GM19463 (cell line): ENCODE measurements at regions not wholly inside any gene's neighbourhood (a gene's known extent, or its start where the extent isn't known, plus 50 kb on each side); places are given as distances from the start of the nearest gene placed in this dataset.

ENCODE experiments used
- ATAC-seq: cut with Tn5 transposase; IDR thresholded peaks from one replicate; pipeline ENCODE4 v1.9.1; 2021; ENCODE audit warnings: mild to moderate bottlenecking, moderate library complexity; ENCODE audit not compliant: unreplicated experiment

- ATAC-seq = no peak
These were observed 740.9 kb downstream of the METTL15 start for GRCh38 chr11:28849053-28849452.

- no peak for ATAC-seq
These were observed 734.5 kb downstream of the METTL15 start for GRCh38 chr11:28842716-28843115.

- ATAC-seq = no peak
These were observed 730.6 kb downstream of the METTL15 start for GRCh38 chr11:28838741-28839140.

GRCh38 chr11:28837599-28837998 is 729.4 kb downstream of the METTL15 start:
- no peak for ATAC-seq

GRCh38 chr11:28836285-28837081 is 728.3 kb downstream of the METTL15 start:
- no peak for ATAC-seq

DNA sequence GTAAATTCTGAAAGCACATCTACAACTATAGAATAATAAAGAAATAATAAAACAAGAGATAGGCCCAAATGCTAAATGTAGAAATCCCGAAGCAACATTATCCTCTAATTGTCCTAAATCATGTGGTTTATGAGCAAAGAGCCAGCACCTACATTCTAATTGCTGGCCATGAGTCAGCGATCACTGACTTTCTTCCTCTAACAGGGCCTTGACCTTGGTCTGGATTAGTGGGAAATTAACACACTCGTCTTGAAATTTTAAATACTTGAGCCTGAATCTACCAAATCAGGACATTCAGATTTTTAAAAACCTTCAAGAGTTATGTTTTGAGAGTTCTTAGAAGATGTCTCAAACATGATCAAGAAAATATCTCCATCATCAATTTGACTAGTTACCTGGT is 727.6 kb downstream of the METTL15 start:
- no peak for ATAC-seq

DNA sequence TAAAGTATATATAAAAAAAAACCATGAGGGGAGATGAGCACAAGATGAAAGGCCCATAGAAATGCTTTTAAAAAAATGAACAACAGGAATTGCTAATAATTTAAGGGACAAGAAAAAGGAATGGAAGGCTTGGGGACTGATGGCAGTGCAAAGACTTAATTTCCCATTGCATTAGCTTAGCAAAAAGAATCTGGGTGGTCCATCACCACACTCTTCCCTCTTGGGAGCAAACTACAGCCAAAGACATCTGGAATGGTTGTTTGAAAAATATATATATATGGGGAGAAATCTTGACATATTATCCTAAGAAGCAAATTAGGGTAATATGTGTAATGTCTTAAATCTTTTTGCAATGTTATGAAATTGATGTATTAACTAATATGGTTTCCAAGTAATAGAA is 727.1 kb downstream of the METTL15 start:
- no peak for ATAC-seq

- no peak for ATAC-seq
These were observed 726.7 kb downstream of the METTL15 start for GRCh38 chr11:28834877-28835276.

- no peak for ATAC-seq
These were observed 725.5 kb downstream of the METTL15 start for GRCh38 chr11:28833670-28834069.

DNA sequence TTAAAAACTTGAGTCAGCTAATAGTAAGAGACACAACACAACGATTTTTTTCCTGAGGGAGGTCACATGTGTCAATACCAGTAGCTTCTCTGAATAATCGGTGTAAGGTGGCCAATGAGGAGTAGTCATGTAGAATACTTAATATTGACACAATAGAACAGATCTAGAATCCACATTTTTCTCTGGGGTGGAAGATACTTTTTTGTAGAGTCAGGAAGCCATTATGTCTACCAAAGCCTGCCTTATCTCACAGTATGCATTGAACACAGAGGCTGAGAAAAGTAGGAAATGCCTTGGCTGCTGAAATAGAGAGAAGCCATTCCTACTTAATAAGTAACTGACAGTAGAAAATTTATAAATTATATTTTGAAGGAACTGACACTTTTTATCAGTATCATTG is 725.0 kb downstream of the METTL15 start:
- ATAC-seq = no peak

DNA sequence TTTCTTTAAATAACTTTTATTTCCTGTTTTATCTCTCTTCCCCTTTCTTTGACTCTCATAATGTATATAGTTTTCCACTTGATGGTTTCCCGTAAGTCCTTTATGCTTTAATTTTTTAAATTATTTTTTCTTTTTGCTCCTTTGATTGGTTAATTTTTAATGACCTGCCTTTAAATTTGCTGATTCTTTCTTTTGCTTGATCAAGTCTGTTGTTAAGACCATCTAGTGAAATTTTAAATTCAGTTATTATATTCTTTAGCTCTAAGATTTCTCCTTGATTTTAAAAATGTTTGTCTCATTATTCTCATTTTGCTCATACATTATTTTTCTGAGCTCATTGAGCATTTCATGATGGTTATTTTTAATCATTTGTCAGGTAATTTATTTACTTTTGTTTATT is 718.6 kb downstream of the METTL15 start:
- ATAC-seq = no peak

GRCh38 chr11:28822576-28822975 is 714.4 kb downstream of the METTL15 start:
- ATAC-seq = no peak

- ATAC-seq = no peak
These were observed 712.3 kb downstream of the METTL15 start for GRCh38 chr11:28820296-28820989.

DNA sequence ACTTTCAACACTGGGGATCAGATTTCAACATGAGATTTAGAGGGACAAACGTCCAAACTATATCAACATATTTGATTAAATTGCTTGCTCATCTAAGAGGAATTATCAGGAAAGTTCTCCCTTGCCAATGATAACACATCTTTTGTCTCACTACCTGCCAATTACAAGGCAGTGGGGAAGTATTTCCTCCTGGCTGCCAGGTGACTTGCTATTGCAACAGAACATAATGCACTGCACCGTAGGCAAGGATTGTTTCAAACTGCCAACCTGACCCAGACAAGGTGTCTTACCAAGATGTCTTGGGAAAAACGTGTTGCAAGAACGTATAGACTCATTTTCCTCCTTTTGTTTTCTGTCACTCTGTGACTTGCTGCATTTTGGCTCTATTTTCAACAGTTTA is 711.6 kb downstream of the METTL15 start:
- ATAC-seq = no peak

DNA sequence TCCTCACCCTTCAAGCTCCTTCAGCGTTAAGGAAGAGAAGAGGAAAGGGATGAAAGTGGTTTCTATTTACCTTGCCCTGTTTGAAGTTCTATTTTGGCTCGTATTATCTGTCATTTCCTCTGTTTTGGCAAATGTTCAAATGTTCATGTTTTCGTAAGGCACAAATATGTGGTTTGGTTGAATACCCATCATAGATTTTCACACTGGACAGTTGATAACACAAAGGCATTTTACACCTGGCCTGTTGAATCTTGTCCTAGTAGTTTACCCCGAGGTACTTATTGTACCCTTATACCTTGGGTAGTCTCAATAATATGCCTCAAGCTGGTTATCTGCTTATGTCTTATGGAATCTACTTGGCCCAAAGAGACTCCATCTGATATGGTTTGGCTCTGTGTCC is 706.9 kb downstream of the METTL15 start:
- ATAC-seq = no peak

- ATAC-seq = no peak
These were observed 700.6 kb downstream of the METTL15 start for GRCh38 chr11:28808771-28809170.

- no peak for ATAC-seq
These were observed 691.1 kb downstream of the METTL15 start for GRCh38 chr11:28799316-28799715.

DNA sequence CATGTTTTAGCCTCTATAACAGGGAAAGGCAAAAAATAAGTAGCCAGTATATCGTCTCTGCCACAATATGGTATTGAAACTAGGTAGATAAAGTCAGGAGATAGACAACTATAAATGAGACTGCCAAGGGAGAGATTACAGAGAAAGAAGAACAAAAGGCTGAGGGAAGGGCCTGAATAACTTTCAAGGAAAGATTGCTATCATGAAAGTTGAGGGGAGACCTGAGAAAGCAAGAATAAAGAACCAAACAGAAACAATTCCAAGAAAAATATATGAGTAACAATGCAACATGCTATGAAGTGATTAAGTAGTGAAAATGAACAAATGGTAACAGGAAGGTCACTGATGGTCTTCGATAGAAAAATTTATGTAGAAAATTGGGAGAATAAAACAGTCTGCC is 690.1 kb downstream of the METTL15 start:
- no peak for ATAC-seq

GRCh38 chr11:28797536-28797935 is 689.3 kb downstream of the METTL15 start:
- ATAC-seq = no peak

- no peak for ATAC-seq
These were observed 686.2 kb downstream of the METTL15 start for GRCh38 chr11:28794405-28794804.

- no peak for ATAC-seq
These were observed 685.1 kb downstream of the METTL15 start for GRCh38 chr11:28793282-28793738.

DNA sequence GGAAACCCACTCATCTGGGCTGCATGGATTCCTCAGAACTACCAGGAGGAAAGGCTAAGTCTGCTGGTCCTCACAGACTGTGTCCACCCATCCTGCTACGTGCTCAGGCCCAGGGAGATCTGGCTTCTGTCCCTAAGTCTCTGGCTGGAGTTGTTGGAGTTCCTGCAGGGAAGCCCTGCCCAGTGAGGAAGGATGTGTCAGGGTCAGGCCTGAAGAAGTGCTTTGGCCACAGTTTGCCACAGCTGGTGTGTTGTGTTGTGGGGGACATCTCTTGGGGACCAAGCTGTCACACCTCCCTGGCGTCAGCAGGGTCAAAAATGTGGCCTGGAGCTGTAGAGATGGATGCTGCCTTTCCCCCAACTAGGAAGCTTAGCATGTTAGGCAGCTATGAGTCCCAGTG is 684.7 kb downstream of the METTL15 start:
- ATAC-seq = no peak
